PC-9 (cell line): ENCODE measurements at regions not wholly inside any gene's neighbourhood (a gene's known extent, or its start where the extent isn't known, plus 50 kb on each side); places are given as distances from the start of the nearest gene placed in this dataset.

Experiments used
- CTCF ChIP-seq: fragments of 200-600 bp; sonication (generic); conservative IDR thresholded peaks from 2 replicates; pipeline ENCODE4 v1.6.1; 2017; ENCODE audit warnings: mixed run types, antibody characterized with exemption, mild to moderate bottlenecking, moderate library complexity
- EZH2 ChIP-seq: fragments of 200-600 bp; sonication (generic); IDR thresholded peaks from 2 replicates; pipeline ENCODE4 v1.8.0; 2017; ENCODE audit warnings: antibody characterized with exemption, low read depth

- no peak for TF ChIP-seq CTCF
- TF ChIP-seq EZH2, result no peak
These were observed 1240.9 kb downstream of the CDH11 start for GRCh38 chr16:63880948-63881347.
